Natural killer cell (primary cell): ENCODE measurements at regions not wholly inside any gene's neighbourhood (a gene's known extent, or its start where the extent isn't known, plus 50 kb on each side); places are given as distances from the start of the nearest gene placed in this dataset.

ENCODE experiments used
- ATAC-seq, 3 donors: fragments of 150-1000 bp in 2 of 3; fragments of 200-7000 bp in 1 of 3; cut with Tn5 transposase; 1 replicate in 1 of 3; 2 replicates in 2 of 3; pipeline ENCODE4 v1.10.0; 2021; ENCODE audit warnings: mild to moderate bottlenecking in 2 of 3, moderate library complexity in 2 of 3
- DNase-seq, 2 donors: peaks; one replicate each; pipeline versions ENCODE4 v3.0.0 to v3.0.0-alpha.2; 2013 to 2021; ENCODE audit warnings: mixed read lengths in 1 of 2
- H3K27ac ChIP-seq: one replicate; pipeline ENCODE4 v1.5.1; 2013; ENCODE audit warnings: mild to moderate bottlenecking, low read length
- H3K27me3 ChIP-seq: one replicate; pipeline ENCODE4 v1.6.1; 2013; ENCODE audit warnings: low read length; ENCODE audit not compliant: control insufficient read depth, insufficient read depth
- H3K36me3 ChIP-seq: one replicate; pipeline ENCODE4 v1.6.1; 2013; ENCODE audit warnings: low read length; ENCODE audit not compliant: control insufficient read depth, insufficient read depth
- H3K4me1 ChIP-seq: one replicate; pipeline ENCODE4 v1.6.1; 2013; ENCODE audit warnings: low read length; ENCODE audit not compliant: control insufficient read depth, insufficient read depth
- H3K4me3 ChIP-seq: one replicate; pipeline ENCODE4 v1.5.1; 2013; ENCODE audit warnings: low read length
- H3K9me3 ChIP-seq: one replicate; pipeline ENCODE4 v1.6.1; 2013; ENCODE audit warnings: low read length; ENCODE audit not compliant: control insufficient read depth, insufficient read depth
- H3K27ac Mint-ChIP-seq, 2 donors: one replicate each; pipeline ENCODE4 v1.8.0; 2022; ENCODE audit warnings: mild to moderate bottlenecking in 2 of 2, mixed read lengths in 2 of 2, moderate library complexity in 1 of 2
- H3K27me3 Mint-ChIP-seq, 2 donors: one replicate each; pipeline ENCODE4 v1.8.0; 2022; ENCODE audit warnings: low read depth in 2 of 2, mixed read lengths in 2 of 2
- H3K36me3 Mint-ChIP-seq: one replicate; pipeline ENCODE4 v1.8.0; 2022; ENCODE audit warnings: mixed read lengths
- H3K4me1 Mint-ChIP-seq, 2 donors: one replicate each; pipeline ENCODE4 v1.8.0; 2022; ENCODE audit warnings: mixed read lengths in 2 of 2
- H3K4me3 Mint-ChIP-seq: one replicate; pipeline ENCODE4 v1.8.0; 2022; ENCODE audit warnings: mild to moderate bottlenecking, moderate library complexity, mixed read lengths
- H3K9me3 Mint-ChIP-seq, 2 donors: one replicate each; pipeline ENCODE4 v1.8.0; 2022; ENCODE audit warnings: mixed read lengths in 2 of 2
- CTCF ChIP-seq: fragments of 200-600 bp; IDR thresholded peaks from one replicate; pipeline ENCODE4 v1.8.0; 2022; ENCODE audit warnings: antibody characterized with exemption
- WGBS: methylation state at CpG from one replicate; pipeline ENCODE4 v1.1.7; 2013; ENCODE audit warnings: missing lambda C conversion rate; ENCODE audit not compliant: insufficient coverage; 5-methylcytosine and 5-hydroxymethylcytosine counted together
- intact Hi-C: fragments of 100-400 bp; cut with micrococcal nuclease; formaldehyde crosslinking; loops from one replicate; pipeline ENCODE4 v1.14.2; 2022

DNA sequence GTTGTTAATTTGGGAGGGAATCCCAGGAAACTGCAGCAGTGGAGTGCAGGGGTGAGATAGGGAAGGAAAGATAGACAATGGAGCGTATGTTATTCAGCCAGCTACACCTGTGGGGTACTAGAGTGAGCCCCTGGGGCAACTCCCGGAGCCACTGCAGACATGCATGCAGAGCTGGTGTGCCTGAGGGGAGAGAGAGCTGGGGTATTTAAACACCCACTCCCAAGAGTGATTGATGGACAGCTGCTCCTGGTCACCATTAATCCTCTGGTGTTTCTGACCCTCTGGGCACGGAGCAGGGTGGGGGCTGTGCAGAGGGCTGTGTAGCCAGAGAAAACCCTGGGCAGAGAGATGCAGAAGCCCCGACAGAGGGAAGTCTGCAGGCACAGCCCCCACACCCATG, 146.7 kb upstream of the CDH4 start:
- ATAC-seq = no peak
- no peaks in the 10 kb centered on the region for H3K9me3 Mint-ChIP-seq
- Histone ChIP-seq H3K9me3 (no peaks in the 10 kb centered on the region), H3K27ac (no peak overlapping the region), H3K36me3 (no peaks in the 10 kb centered on the region), H3K27me3 (no peaks in the 10 kb centered on the region), H3K4me1 (no peaks in the 10 kb centered on the region), H3K4me3 (no peak overlapping the region)
- TF ChIP-seq CTCF = no peak
- peaks cover 0 to 11% of the 10 kb centered on the region in 2 donors for H3K4me1 Mint-ChIP-seq
- no peak overlapping the region for H3K4me3 Mint-ChIP-seq
- DNase-seq = no peak
- H3K36me3 Mint-ChIP-seq = no peaks in the 10 kb centered on the region
- WGBS = 65% methylated on average over 4 of the region's 4 CpGs
- H3K27me3 Mint-ChIP-seq = peaks cover 3 to 10% of the 10 kb centered on the region in 2 donors
- intact Hi-C loops = no loop called here
- H3K27ac Mint-ChIP-seq = no peak overlapping the region

GRCh38 chr20:61106438-61106837, 145.6 kb upstream of the CDH4 start:
- WGBS = 65% methylated on average over 5 of the region's 5 CpGs
- peaks cover 0 to 9% of the 10 kb centered on the region in 2 donors for H3K4me1 Mint-ChIP-seq
- no peak overlapping the region for H3K4me3 Mint-ChIP-seq
- H3K27ac ChIP-seq = no peak overlapping the region
- intact Hi-C loops = no loop called here
- H3K9me3 Mint-ChIP-seq = no peaks in the 10 kb centered on the region
- no peaks in the 10 kb centered on the region for H3K4me1 ChIP-seq
- no peak for ATAC-seq
- no peak overlapping the region for H3K27ac Mint-ChIP-seq
- no peaks in the 10 kb centered on the region for H3K36me3 ChIP-seq
- no peak overlapping the region for H3K4me3 ChIP-seq
- no peak for DNase-seq
- peaks cover 3 to 10% of the 10 kb centered on the region in 2 donors for H3K27me3 Mint-ChIP-seq
- H3K36me3 Mint-ChIP-seq = no peaks in the 10 kb centered on the region
- no peaks in the 10 kb centered on the region for H3K27me3 ChIP-seq
- H3K9me3 ChIP-seq = no peaks in the 10 kb centered on the region
- no peak for TF ChIP-seq CTCF

GRCh38 chr20:61109221-61109805, 142.7 kb upstream of the CDH4 start:
- 94% methylated on average over 17 of the region's 17 CpGs for WGBS
- DNase-seq = no peak
- ATAC-seq = no peak
- Mint-ChIP-seq H3K27ac (no peak overlapping the region), H3K36me3 (no peaks in the 10 kb centered on the region), H3K9me3 (no peaks in the 10 kb centered on the region), H3K27me3 (peaks cover 3 to 10% of the 10 kb centered on the region in 2 donors), H3K4me3 (no peak overlapping the region), H3K4me1 (no peaks in the 10 kb centered on the region)
- no peaks in the 10 kb centered on the region for H3K27me3 ChIP-seq
- H3K4me3 ChIP-seq = no peak overlapping the region
- no peaks in the 10 kb centered on the region for H3K36me3 ChIP-seq
- intact Hi-C loops = no loop called here
- H3K27ac ChIP-seq = no peak overlapping the region
- no peaks in the 10 kb centered on the region for H3K4me1 ChIP-seq
- no peaks in the 10 kb centered on the region for H3K9me3 ChIP-seq
- no peak for TF ChIP-seq CTCF

DNA sequence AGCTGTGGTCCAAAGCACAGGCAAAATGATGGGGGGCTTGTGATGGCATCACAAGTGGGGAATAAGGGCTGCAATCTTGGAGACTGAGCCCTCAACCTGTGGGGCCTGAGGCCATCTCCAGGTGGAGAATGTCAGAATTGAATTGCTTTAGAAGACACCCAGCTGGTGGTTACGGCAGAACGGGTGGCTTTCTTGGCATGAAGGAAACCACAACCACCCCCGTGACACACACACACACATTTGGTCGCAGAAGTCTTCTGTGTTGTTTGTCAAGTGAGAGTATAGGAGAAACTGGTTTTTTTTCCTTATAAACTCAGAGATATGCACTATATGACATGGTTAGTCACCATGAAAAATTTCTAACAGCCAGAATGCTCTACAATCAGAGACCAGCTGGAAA, 139.5 kb upstream of the CDH4 start:
- no peak for TF ChIP-seq CTCF
- Histone ChIP-seq H3K4me3 (no peak overlapping the region), H3K36me3 (no peaks in the 10 kb centered on the region), H3K27me3 (no peaks in the 10 kb centered on the region), H3K4me1 (no peaks in the 10 kb centered on the region), H3K27ac (no peak overlapping the region), H3K9me3 (no peaks in the 10 kb centered on the region)
- H3K9me3 Mint-ChIP-seq = no peaks in the 10 kb centered on the region
- intact Hi-C loops = no loop called here
- no peak overlapping the region for H3K4me3 Mint-ChIP-seq
- WGBS = no CpG with 5 or more reads among the region's 4 CpGs
- H3K27ac Mint-ChIP-seq = no peak overlapping the region
- H3K36me3 Mint-ChIP-seq = no peaks in the 10 kb centered on the region
- no peaks in the 10 kb centered on the region for H3K4me1 Mint-ChIP-seq
- H3K27me3 Mint-ChIP-seq = peaks cover 0 to 4% of the 10 kb centered on the region in 2 donors
- DNase-seq (no peak), ATAC-seq (no peak)
